Neural cell (in vitro differentiated cells): ENCODE measurements at regions not wholly inside any gene's neighbourhood (a gene's known extent, or its start where the extent isn't known, plus 50 kb on each side); places are given as distances from the start of the nearest gene placed in this dataset.

Experiments
- CTCF ChIP-seq: fragments of 450-650 bp; IDR thresholded peaks from 2 replicates; pipeline ENCODE4 v1.5.1; 2014; ENCODE audit warnings: antibody characterized with exemption, mild to moderate bottlenecking, moderate library complexity; ENCODE audit not compliant: poor library complexity, severe bottlenecking
- EP300 ChIP-seq: fragments of 450-650 bp; conservative IDR thresholded peaks from 2 replicates; pipeline ENCODE4 v1.6.1; 2014; ENCODE audit warnings: antibody characterized with exemption, mild to moderate bottlenecking, moderate library complexity; ENCODE audit not compliant: poor library complexity, severe bottlenecking
- EZH2 ChIP-seq: fragments of 200-600, 300-800 bp; shearing (Covaris generic), sonication (generic); IDR thresholded peaks from 2 replicates; pipeline ENCODE4 v1.6.1; 2014; ENCODE audit warnings: antibody characterized with exemption, low read length, borderline replicate concordance, mild to moderate bottlenecking; ENCODE audit not compliant: insufficient read depth, poor library complexity, severe bottlenecking
- MXI1 ChIP-seq: fragments of 450-650 bp; conservative IDR thresholded peaks from 2 replicates; pipeline ENCODE4 v1.6.1; 2014; ENCODE audit warnings: antibody characterized with exemption, mild to moderate bottlenecking; ENCODE audit not compliant: poor library complexity, severe bottlenecking
- POLR2AphosphoS5 ChIP-seq: IDR thresholded peaks from 2 replicates; pipeline ENCODE4 v1.6.1; 2012
- RAD21 ChIP-seq: fragments of 450-650 bp; conservative IDR thresholded peaks from 2 replicates; pipeline ENCODE4 v1.6.1; 2014; ENCODE audit warnings: antibody characterized with exemption, mild to moderate bottlenecking, moderate library complexity
- REST ChIP-seq: IDR thresholded peaks from 2 replicates; pipeline ENCODE4 v1.6.1; 2012; ENCODE audit warnings: borderline replicate concordance
- SMC3 ChIP-seq: fragments of 450-650 bp; conservative IDR thresholded peaks from 2 replicates; pipeline ENCODE4 v1.6.1; 2014; ENCODE audit warnings: antibody characterized with exemption, mild to moderate bottlenecking, moderate library complexity; ENCODE audit not compliant: poor library complexity
- TAF1 ChIP-seq: IDR thresholded peaks from 2 replicates; pipeline ENCODE4 v1.6.1; 2012; ENCODE audit warnings: low read depth

- TF ChIP-seq EZH2: no peak
- no peak for TF ChIP-seq CTCF
- no peak for TF ChIP-seq EP300
- TF ChIP-seq MXI1: no peak
- TF ChIP-seq POLR2AphosphoS5: no peak
- TF ChIP-seq TAF1: no peak
- TF ChIP-seq REST: no peak
- no peak for TF ChIP-seq RAD21
- no peak for TF ChIP-seq SMC3
Observed at GRCh38 chr3:163548015-163548414, 1530.3 kb downstream of the SI start.
